ENCODE measurements at regions not wholly inside any gene's neighbourhood (a gene's known extent, or its start where the extent isn't known, plus 50 kb on each side); places are given as distances from the start of the nearest gene placed in this dataset.
"Not testable (repeated sequence)": the region's sequence is repeated elsewhere in the genome, so short reads cannot be mapped to it uniquely, and the experiment has no call there.

- no peaks in the 10 kb centered on the region for H3K4me1 ChIP-seq
- intact Hi-C loops (cut with DNase I) = no loop called here
Observed at GRCh38 chr5:89181546-89181945, 298.6 kb upstream of the MEF2C start.

GRCh38 chr5:89179731-89180130 is 296.7 kb upstream of the MEF2C start:
- Histone ChIP-seq H3K4me3 (no peak overlapping the region), H3K9me3 (no peaks in the 10 kb centered on the region), H3K36me3 (no peaks in the 10 kb centered on the region), H3K4me1 (no peaks in the 10 kb centered on the region), H3K27me3 (no peaks in the 10 kb centered on the region), H3K27ac (replicated peaks in 1 of 4) (no peak overlapping the region)
- no peak for TF ChIP-seq EP300 (IDR thresholded peaks at IDR 0.05)
- TF ChIP-seq CTCF (IDR thresholded peaks at IDR 0.05) = no peak
- no peak for TF ChIP-seq POLR2AphosphoS5 (IDR thresholded peaks at IDR 0.05)
- TF ChIP-seq POLR2A (IDR thresholded peaks at IDR 0.05; ENCODE audit: low read depth) = no peak
- intact Hi-C loops (cut with DNase I) = no loop called here
- no peak for DNase-seq (ENCODE audit: extremely low spot score)
- 94% methylated on average over 3 of the region's 3 CpGs for WGBS

More at GRCh38 chr5:89181546-89181945, 298.6 kb upstream of the MEF2C start:
- H3K4me3 ChIP-seq = no peak overlapping the region
- H3K36me3 ChIP-seq = no peaks in the 10 kb centered on the region
- no peaks in the 10 kb centered on the region for H3K27me3 ChIP-seq
- TF ChIP-seq EP300 (IDR thresholded peaks at IDR 0.05) (no peak), POLR2AphosphoS5 (IDR thresholded peaks at IDR 0.05) (no peak), CTCF (IDR thresholded peaks at IDR 0.05) (no peak), POLR2A (IDR thresholded peaks at IDR 0.05; ENCODE audit: low read depth) (no peak)
- H3K27ac ChIP-seq (replicated peaks in 1 of 4) = no peak overlapping the region
- no peak for DNase-seq (ENCODE audit: extremely low spot score)
- no peaks in the 10 kb centered on the region for H3K9me3 ChIP-seq

GRCh38 chr5:89178541-89178940 is 295.6 kb upstream of the MEF2C start:
- 92% methylated on average over 2 of the region's 2 CpGs for WGBS
- DNase-seq (ENCODE audit: extremely low spot score) = no peak
- H3K9me3 ChIP-seq = no peaks in the 10 kb centered on the region
- intact Hi-C loops (cut with DNase I) = no loop called here
- H3K36me3 ChIP-seq = no peaks in the 10 kb centered on the region
- H3K4me3 ChIP-seq = no peak overlapping the region
- no peak overlapping the region for H3K27ac ChIP-seq (replicated peaks in 1 of 4)
- TF ChIP-seq POLR2AphosphoS5 (IDR thresholded peaks at IDR 0.05) (no peak), POLR2A (IDR thresholded peaks at IDR 0.05; ENCODE audit: low read depth) (no peak)
- no peaks in the 10 kb centered on the region for H3K27me3 ChIP-seq
- no peaks in the 10 kb centered on the region for H3K4me1 ChIP-seq

GRCh38 chr5:89173528-89173927 is 290.5 kb upstream of the MEF2C start:
- intact Hi-C loops (cut with DNase I) = no loop called here
- Histone ChIP-seq H3K27me3 (no peaks in the 10 kb centered on the region), H3K36me3 (no peaks in the 10 kb centered on the region), H3K4me1 (no peaks in the 10 kb centered on the region), H3K27ac (replicated peaks in 1 of 4) (no peak overlapping the region), H3K9me3 (no peaks in the 10 kb centered on the region), H3K4me3 (no peak overlapping the region)
- 82% methylated on average over 1 of the region's 1 CpG for WGBS
- TF ChIP-seq POLR2A (IDR thresholded peaks at IDR 0.05; ENCODE audit: low read depth) (no peak), POLR2AphosphoS5 (IDR thresholded peaks at IDR 0.05) (no peak), EP300 (IDR thresholded peaks at IDR 0.05) (no peak), CTCF (IDR thresholded peaks at IDR 0.05) (no peak)
- no peak for DNase-seq (ENCODE audit: extremely low spot score)

- WGBS = 93% methylated on average over 3 of the region's 3 CpGs
- H3K4me1 ChIP-seq = no peaks in the 10 kb centered on the region
- H3K27me3 ChIP-seq = no peaks in the 10 kb centered on the region
- H3K27ac ChIP-seq (replicated peaks in 1 of 4) = no peak overlapping the region
- no peaks in the 10 kb centered on the region for H3K9me3 ChIP-seq
- H3K4me3 ChIP-seq = no peak overlapping the region
- intact Hi-C loops (cut with DNase I) = no loop called here
- H3K36me3 ChIP-seq = no peaks in the 10 kb centered on the region
- no peak for DNase-seq (ENCODE audit: extremely low spot score)
- TF ChIP-seq EP300 (IDR thresholded peaks at IDR 0.05) (no peak), POLR2AphosphoS5 (IDR thresholded peaks at IDR 0.05) (no peak), POLR2A (IDR thresholded peaks at IDR 0.05; ENCODE audit: low read depth) (no peak), CTCF (IDR thresholded peaks at IDR 0.05) (no peak)
Observed at GRCh38 chr5:89168766-89169165, 285.8 kb upstream of the MEF2C start.

GRCh38 chr5:89164703-89165102 is 281.7 kb upstream of the MEF2C start:
- 100% methylated on average over 2 of the region's 2 CpGs for WGBS
- DNase-seq (ENCODE audit: extremely low spot score); H3K4me1 ChIP-seq; H3K9me3 ChIP-seq; intact Hi-C loops (cut with DNase I); H3K4me3 ChIP-seq; H3K36me3 ChIP-seq; H3K27ac ChIP-seq (replicated peaks in 1 of 4); H3K27me3 ChIP-seq: not testable (repeated sequence)

All from esophagus muscularis mucosa (tissue), 4 donors.